ENCODE measurements at regions not wholly inside any gene's neighbourhood (a gene's known extent, or its start where the extent isn't known, plus 50 kb on each side); places are given as distances from the start of the nearest gene placed in this dataset.

DNA sequence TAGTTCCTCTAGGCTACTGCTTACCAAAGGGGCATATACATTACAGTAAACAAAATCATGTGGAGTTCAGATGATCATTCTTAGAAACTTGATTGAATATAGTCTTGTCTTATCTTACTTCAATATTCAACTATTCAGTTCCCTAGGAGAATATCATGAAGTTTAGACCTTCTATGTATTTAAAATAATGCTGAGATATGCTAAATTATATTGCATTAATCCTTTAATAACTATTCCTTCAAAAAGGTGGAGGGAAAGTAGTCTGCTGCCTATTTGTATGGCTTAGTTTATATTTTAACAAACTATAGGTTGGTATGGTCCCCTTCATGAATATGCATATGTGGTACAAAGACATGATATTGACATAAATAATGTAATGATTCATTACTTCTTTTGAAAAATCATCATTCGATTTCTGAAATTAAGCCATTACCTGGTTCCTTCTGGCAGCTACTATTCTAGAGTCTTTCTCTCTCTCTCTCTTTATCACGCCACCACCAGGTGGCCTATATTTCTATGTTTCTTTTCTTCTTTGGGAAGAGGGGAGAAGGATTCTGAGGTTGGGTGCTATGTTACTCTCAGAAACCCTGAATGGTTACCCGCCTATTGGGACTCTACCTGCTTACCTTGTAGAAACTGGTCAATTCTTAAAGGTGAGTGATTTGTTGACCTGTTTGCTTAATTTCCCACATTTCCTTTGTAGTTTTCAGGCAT is 855.8 kb downstream of the HACE1 start:
- TF ChIP-seq EP300 (IDR thresholded peaks at IDR 0.05) (no peak), CTCF (IDR thresholded peaks at IDR 0.05) (no peak)
